ENCODE measurements at regions not wholly inside any gene's neighbourhood (a gene's known extent, or its start where the extent isn't known, plus 50 kb on each side); places are given as distances from the start of the nearest gene placed in this dataset.

- no peak for DNase-seq (ENCODE audit: low read depth)
Observed at GRCh38 chr7:371119-371778, 81.3 kb downstream of the FOXL3 start.

- no peak for DNase-seq (ENCODE audit: low read depth)
Observed at GRCh38 chr7:371779-372545, 82.0 kb downstream of the FOXL3 start.

GRCh38 chr7:372546-372931 is 82.6 kb downstream of the FOXL3 start:
- no peak for DNase-seq (ENCODE audit: low read depth)

GRCh38 chr7:372932-373791 is 83.2 kb downstream of the FOXL3 start:
- DNase-seq (ENCODE audit: low read depth), result no peak

- no peak for DNase-seq (ENCODE audit: low read depth)
Observed at GRCh38 chr7:373818-374705, 84.1 kb downstream of the FOXL3 start.

- DNase-seq (ENCODE audit: low read depth), result no peak
Observed at GRCh38 chr7:374706-375311, 84.8 kb downstream of the FOXL3 start.

- no peak for DNase-seq (ENCODE audit: low read depth)
Observed at GRCh38 chr7:375321-375831, 85.4 kb downstream of the FOXL3 start.

GRCh38 chr7:375901-376305 is 85.9 kb downstream of the FOXL3 start:
- no peak for DNase-seq (ENCODE audit: low read depth)

GRCh38 chr7:376306-377079 is 86.5 kb downstream of the FOXL3 start:
- DNase-seq (ENCODE audit: low read depth), result no peak

GRCh38 chr7:377080-378040 is 87.4 kb downstream of the FOXL3 start:
- DNase-seq (ENCODE audit: low read depth), result no peak

- no peak for DNase-seq (ENCODE audit: low read depth)
Observed at GRCh38 chr7:378041-378420, 88.1 kb downstream of the FOXL3 start.

- no peak for DNase-seq (ENCODE audit: low read depth)
Observed at GRCh38 chr7:378551-379455, 88.8 kb downstream of the FOXL3 start.

- DNase-seq (ENCODE audit: low read depth), result no peak
Observed at GRCh38 chr7:379456-380138, 89.6 kb downstream of the FOXL3 start.

GRCh38 chr7:380139-380485 is 90.1 kb downstream of the FOXL3 start:
- no peak for DNase-seq (ENCODE audit: low read depth)

GRCh38 chr7:380711-381210 is 90.8 kb downstream of the FOXL3 start:
- no peak for DNase-seq (ENCODE audit: low read depth)

GRCh38 chr7:381211-382042 is 91.5 kb downstream of the FOXL3 start:
- peak; percentile 18 for DNase-seq (ENCODE audit: low read depth)

Measured in T follicular helper cell (primary cell).